HPDE6-E6E7 (cell line): ENCODE measurements at regions not wholly inside any gene's neighbourhood (a gene's known extent, or its start where the extent isn't known, plus 50 kb on each side); places are given as distances from the start of the nearest gene placed in this dataset.

ENCODE experiments used
- DNase-seq: peaks from one replicate; pipeline ENCODE4 v3.0.0; 2011; ENCODE audit warnings: missing footprints; ENCODE audit errors: extremely low spot score

GRCh38 chr5:125600559-125600958, 822.6 kb upstream of the GRAMD2B start:
- no peak for DNase-seq

- DNase-seq: no peak
Observed at GRCh38 chr5:125602184-125602583, 821.0 kb upstream of the GRAMD2B start.

GRCh38 chr5:125603321-125603720, 819.9 kb upstream of the GRAMD2B start:
- DNase-seq: no peak

- DNase-seq: no peak
Observed at GRCh38 chr5:125604104-125604503, 819.1 kb upstream of the GRAMD2B start.

- DNase-seq: no peak
Observed at GRCh38 chr5:125607018-125607417, 816.2 kb upstream of the GRAMD2B start.

- no peak for DNase-seq
Observed at GRCh38 chr5:125609011-125609410, 814.2 kb upstream of the GRAMD2B start.

GRCh38 chr5:125610892-125611291, 812.3 kb upstream of the GRAMD2B start:
- no peak for DNase-seq

- DNase-seq: no peak
Observed at GRCh38 chr5:125611541-125611940, 811.7 kb upstream of the GRAMD2B start.

GRCh38 chr5:125612181-125612721, 811.0 kb upstream of the GRAMD2B start:
- DNase-seq: no peak

- DNase-seq: no peak
Observed at GRCh38 chr5:125612776-125613175, 810.4 kb upstream of the GRAMD2B start.

GRCh38 chr5:125630237-125630636, 793.0 kb upstream of the GRAMD2B start:
- DNase-seq: no peak

- DNase-seq: no peak
Observed at GRCh38 chr5:125633523-125633922, 789.7 kb upstream of the GRAMD2B start.

- DNase-seq: no peak
Observed at GRCh38 chr5:125634216-125634835, 788.9 kb upstream of the GRAMD2B start.

- no peak for DNase-seq
Observed at GRCh38 chr5:125639858-125640257, 783.4 kb upstream of the GRAMD2B start.

- no peak for DNase-seq
Observed at GRCh38 chr5:125652761-125653160, 770.4 kb upstream of the GRAMD2B start.

GRCh38 chr5:125654392-125654791, 768.8 kb upstream of the GRAMD2B start:
- DNase-seq: no peak

GRCh38 chr5:125655156-125655555, 768.1 kb upstream of the GRAMD2B start:
- DNase-seq: no peak

GRCh38 chr5:125657936-125658335, 765.3 kb upstream of the GRAMD2B start:
- DNase-seq: no peak

- DNase-seq: no peak
Observed at GRCh38 chr5:125659316-125660023, 763.7 kb upstream of the GRAMD2B start.

GRCh38 chr5:125660231-125660895, 762.8 kb upstream of the GRAMD2B start:
- DNase-seq: no peak

GRCh38 chr5:125661584-125661983, 761.6 kb upstream of the GRAMD2B start:
- no peak for DNase-seq

- peak; percentile 48 for DNase-seq
Observed at GRCh38 chr5:125668884-125669283, 754.3 kb upstream of the GRAMD2B start.
